GM23248 (cell line): ENCODE measurements at regions not wholly inside any gene's neighbourhood (a gene's known extent, or its start where the extent isn't known, plus 50 kb on each side); places are given as distances from the start of the nearest gene placed in this dataset.

Source experiments
- EZH2 ChIP-seq: fragments of 200-600 bp; sonication (generic); IDR thresholded peaks from 2 replicates; pipeline ENCODE4 v1.6.1; 2018; ENCODE audit warnings: antibody characterized with exemption, mild to moderate bottlenecking; ENCODE audit not compliant: insufficient read depth, poor library complexity, severe bottlenecking
- EZH2phosphoT487 ChIP-seq: fragments of 200-600 bp; sonication (generic); IDR thresholded peaks from 2 replicates; pipeline ENCODE4 v1.6.1; 2018; ENCODE audit warnings: antibody characterized with exemption, moderate library complexity, mild to moderate bottlenecking, low read depth; ENCODE audit not compliant: insufficient read depth

DNA sequence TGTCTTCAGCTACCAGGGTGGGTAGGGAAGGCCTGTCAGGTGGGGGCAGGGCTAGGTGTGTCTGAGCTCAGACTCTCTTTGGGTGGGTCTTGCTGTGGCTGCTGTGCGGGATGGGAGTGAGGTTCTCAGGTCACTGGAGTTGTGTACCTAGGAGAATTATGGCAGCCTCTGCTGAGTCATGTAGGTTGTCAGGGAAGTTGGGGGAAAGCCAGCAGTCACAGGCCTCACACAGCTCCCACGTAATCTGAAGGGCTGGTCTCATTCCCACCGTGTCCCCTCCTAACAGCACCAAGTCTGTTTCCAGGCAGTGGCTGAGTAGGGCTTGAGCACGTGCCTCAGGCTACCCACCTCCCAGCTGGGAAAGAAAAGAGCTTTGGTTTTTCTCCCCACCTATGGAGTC, 67.0 kb downstream of the CHCHD4 start:
- TF ChIP-seq EZH2 (no peak), EZH2phosphoT487 (no peak)
